ENCODE measurements at regions not wholly inside any gene's neighbourhood (a gene's known extent, or its start where the extent isn't known, plus 50 kb on each side); places are given as distances from the start of the nearest gene placed in this dataset.

DNA sequence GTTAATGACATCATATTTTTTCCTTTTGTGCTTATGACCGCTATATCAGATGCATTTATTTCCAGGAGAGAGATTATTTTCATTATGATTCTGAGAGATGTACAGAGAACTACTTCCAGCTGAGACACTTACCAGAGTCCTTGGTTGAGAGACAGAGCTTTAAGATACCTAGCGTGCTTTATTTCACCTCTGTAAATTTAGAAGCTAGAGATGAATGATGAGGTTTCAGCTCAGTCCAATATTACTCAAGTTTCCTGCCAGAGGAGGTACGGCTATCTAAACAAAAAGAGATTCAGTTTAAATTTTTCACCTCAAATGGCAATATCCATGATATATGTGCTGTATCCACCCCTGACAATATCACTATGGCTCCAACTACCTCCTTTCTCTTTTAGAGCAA is 182.6 kb upstream of the FAM3C start:
- CTCF ChIA-PET, result no interaction called here
- ATAC-seq, result no peak

DNA sequence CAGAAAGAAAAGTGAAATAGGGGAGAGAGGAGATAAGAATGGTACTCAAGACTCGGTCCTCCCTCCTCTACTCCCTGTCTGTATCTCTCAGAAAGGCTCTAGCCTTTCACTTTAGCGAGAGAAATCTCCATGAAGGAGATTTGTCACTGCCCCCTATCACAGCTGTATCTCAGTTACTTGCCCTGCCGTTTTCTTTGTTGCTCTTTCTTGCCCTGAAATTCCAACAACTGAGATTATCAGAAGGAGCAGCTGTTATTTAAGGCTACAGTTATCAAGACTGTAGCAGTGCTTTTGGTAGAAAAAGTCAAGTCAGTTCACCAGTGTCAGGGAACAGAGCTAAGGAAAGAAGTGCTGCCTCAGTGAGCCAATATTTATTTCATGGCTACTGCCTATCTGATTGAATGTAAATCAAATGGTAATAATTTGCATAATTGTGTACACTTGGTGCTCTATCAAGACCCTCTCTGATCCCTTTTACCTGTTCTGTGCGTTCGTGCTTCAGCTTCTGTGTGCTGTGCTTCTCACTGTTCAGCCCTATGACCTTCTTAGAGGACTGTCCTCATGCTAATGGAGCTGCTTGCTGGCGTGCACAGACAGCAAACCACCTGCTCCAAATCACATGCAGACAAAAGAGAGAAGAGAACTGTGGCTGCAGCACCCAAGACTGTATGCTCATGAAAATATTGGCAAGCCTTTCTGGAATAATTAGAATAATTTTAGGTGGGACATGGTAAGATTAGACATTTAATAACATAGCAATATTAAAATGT is 180.2 kb upstream of the FAM3C start:
- CTCF ChIA-PET, result interaction anchor here (0.5 to 0.8 kb wide), 2 partner anchors 66 to 533 kb away, joined by 3 to 4 read pairs; no protein-coding TSS in a partner anchor

More for the DNA sequence above, 182.6 kb upstream of the FAM3C start:
- Mint-ChIP-seq H3K4me1 (no peaks in the 10 kb centered on the region), H3K4me3 (no peak overlapping the region), H3K27ac (no peak overlapping the region), H3K27me3 (peaks cover 17% of the 10 kb centered on the region), H3K36me3 (ENCODE audit: low read depth) (no peaks in the 10 kb centered on the region), H3K9me3 (ENCODE audit: low read depth) (no peaks in the 10 kb centered on the region)
- no peak for DNase-seq
- intact Hi-C loops (cut with DNase I, micrococcal nuclease), result no loop called here
- POLR2A ChIA-PET, result interaction anchor here (0.7 kb wide), 1 partner anchor 470 kb away, joined by 8 read pairs; no protein-coding TSS in a partner anchor

DNA sequence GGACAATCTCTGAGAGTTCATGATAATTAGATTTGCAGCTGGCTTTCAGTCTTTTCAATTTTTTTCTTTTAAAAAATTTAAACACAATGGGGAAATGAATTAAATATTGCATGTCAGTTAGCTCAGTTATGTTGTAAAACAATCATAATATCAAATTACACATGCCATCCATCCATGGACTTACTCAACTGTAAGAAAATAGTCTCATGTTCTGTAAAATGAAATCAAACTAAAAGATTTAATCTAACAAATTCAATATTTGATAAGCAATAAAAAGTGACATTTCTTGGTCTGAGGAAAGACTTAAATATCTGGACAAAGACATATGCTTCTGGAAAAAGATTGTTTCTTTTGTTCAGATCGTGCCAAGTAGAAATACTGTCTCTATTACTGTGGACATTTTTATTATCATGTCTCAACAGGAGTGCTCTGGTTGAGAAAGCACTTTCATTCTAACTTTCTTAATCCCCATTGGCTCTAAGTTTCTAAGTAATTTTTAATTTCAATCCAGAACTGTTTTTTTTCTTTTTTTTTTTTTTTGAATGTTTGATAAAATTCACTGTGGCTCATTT is 179.2 kb upstream of the FAM3C start:
- Mint-ChIP-seq H3K27ac (no peak overlapping the region), H3K4me3 (no peak overlapping the region), H3K27me3 (peaks cover 21% of the 10 kb centered on the region), H3K4me1 (no peaks in the 10 kb centered on the region), H3K9me3 (ENCODE audit: low read depth) (no peaks in the 10 kb centered on the region), H3K36me3 (ENCODE audit: low read depth) (no peaks in the 10 kb centered on the region)
- DNase-seq, result no peak
- ChIA-PET CTCF (no interaction called here), POLR2A (no interaction called here)
- ATAC-seq, result no peak
- intact Hi-C loops (cut with DNase I, micrococcal nuclease), result no loop called here

More for the DNA sequence above, 180.2 kb upstream of the FAM3C start:
- no peak for ATAC-seq
- Mint-ChIP-seq H3K9me3 (ENCODE audit: low read depth) (no peaks in the 10 kb centered on the region), H3K36me3 (ENCODE audit: low read depth) (no peaks in the 10 kb centered on the region), H3K4me3 (no peak overlapping the region), H3K27me3 (peaks cover 18% of the 10 kb centered on the region), H3K4me1 (no peaks in the 10 kb centered on the region), H3K27ac (no peak overlapping the region)
- DNase-seq, result no peak
- intact Hi-C loops (cut with DNase I, micrococcal nuclease), result no loop called here
- POLR2A ChIA-PET, result no interaction called here

DNA sequence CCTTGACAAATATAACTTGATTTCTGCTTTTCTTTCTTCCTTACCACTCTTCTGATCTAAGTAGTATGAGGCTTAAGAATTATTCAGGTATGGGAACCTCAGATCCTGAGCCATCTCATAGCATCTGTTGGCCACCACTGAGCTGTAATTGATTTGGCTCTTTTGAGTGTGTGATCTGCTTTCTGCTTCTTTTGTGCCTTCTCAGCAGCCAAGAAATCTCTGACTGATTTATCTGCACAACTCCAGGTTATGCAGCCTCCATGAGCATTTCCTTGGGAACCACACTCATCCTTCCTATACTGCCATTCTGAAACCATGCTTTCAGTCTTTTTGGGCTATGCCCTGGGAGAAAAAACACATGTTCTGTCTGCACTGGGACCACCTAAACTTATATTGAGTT is 178.0 kb upstream of the FAM3C start:
- H3K4me1 Mint-ChIP-seq, result no peaks in the 10 kb centered on the region
- DNase-seq (no peak), ATAC-seq (no peak)
- H3K27me3 Mint-ChIP-seq, result peaks cover 18% of the 10 kb centered on the region
- intact Hi-C loops (cut with DNase I, micrococcal nuclease), result no loop called here
- no peak overlapping the region for H3K27ac Mint-ChIP-seq
- no peaks in the 10 kb centered on the region for H3K9me3 Mint-ChIP-seq (ENCODE audit: low read depth)
- CTCF ChIA-PET, result no interaction called here
- POLR2A ChIA-PET, result no interaction called here
- no peak overlapping the region for H3K4me3 Mint-ChIP-seq
- no peaks in the 10 kb centered on the region for H3K36me3 Mint-ChIP-seq (ENCODE audit: low read depth)

DNA sequence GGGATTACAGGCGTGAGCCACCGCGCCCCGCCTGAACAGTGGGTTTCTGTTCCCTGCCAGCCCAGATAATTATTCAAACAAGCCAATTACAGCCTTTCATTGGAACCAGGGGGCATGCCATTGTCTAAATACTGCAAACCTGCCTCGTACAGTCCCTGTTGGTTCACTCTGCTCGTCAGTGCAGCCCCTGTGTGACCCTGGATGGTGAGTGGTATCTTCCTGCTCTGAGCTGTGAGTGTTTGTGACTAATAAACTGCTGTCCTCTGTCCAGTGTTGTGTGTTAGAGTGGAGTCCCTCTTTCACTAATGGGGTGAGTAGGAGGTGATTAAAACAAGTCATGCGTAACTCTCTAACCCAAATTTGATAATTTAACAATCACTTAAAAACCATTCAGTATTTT is 176.5 kb upstream of the FAM3C start:
- H3K4me3 Mint-ChIP-seq, result no peak overlapping the region
- POLR2A ChIA-PET, result no interaction called here
- no peaks in the 10 kb centered on the region for H3K4me1 Mint-ChIP-seq

DNA sequence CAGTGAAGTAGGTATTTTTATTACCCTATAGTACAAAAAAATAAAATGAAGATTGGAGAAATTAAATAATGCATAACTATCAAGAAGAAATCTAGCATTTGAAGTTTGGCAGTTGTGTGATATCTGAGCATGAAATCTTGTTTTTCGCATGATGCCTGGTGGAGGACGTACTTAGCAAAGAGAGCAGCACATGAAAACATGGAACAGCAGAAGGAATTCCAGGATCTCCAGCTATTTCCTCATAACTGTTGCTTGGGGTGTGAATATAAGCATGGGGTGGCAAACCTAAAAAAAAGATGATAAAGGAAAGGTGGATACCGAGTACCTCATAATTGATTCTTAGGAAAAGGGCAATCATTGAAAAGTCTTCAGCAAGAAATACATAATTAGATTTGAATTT is 174.3 kb upstream of the FAM3C start:
- no peaks in the 10 kb centered on the region for H3K36me3 Mint-ChIP-seq (ENCODE audit: low read depth)
- ATAC-seq, result no peak
- peaks cover 15% of the 10 kb centered on the region for H3K27me3 Mint-ChIP-seq
- intact Hi-C loops (cut with DNase I, micrococcal nuclease), result no loop called here
- ChIA-PET CTCF (interaction anchor here (0.9 kb wide), 1 partner anchor 17 kb away, joined by 3 read pairs; no protein-coding TSS in a partner anchor), POLR2A (no interaction called here)
- H3K9me3 Mint-ChIP-seq (ENCODE audit: low read depth), result no peaks in the 10 kb centered on the region
- H3K4me1 Mint-ChIP-seq, result no peaks in the 10 kb centered on the region
- H3K4me3 Mint-ChIP-seq, result no peak overlapping the region
- H3K27ac Mint-ChIP-seq, result no peak overlapping the region
- no peak for DNase-seq

More for the DNA sequence above, 176.5 kb upstream of the FAM3C start:
- intact Hi-C loops (cut with DNase I, micrococcal nuclease), result no loop called here
- CTCF ChIA-PET, result interaction anchor here (1.2 kb wide), 1 partner anchor 205 kb away, joined by 3 read pairs; no protein-coding TSS in a partner anchor
- no peaks in the 10 kb centered on the region for H3K36me3 Mint-ChIP-seq (ENCODE audit: low read depth)
- H3K9me3 Mint-ChIP-seq (ENCODE audit: low read depth), result no peaks in the 10 kb centered on the region
- DNase-seq, result no peak
- no peak for ATAC-seq
- peaks cover 15% of the 10 kb centered on the region for H3K27me3 Mint-ChIP-seq
- no peak overlapping the region for H3K27ac Mint-ChIP-seq

DNA sequence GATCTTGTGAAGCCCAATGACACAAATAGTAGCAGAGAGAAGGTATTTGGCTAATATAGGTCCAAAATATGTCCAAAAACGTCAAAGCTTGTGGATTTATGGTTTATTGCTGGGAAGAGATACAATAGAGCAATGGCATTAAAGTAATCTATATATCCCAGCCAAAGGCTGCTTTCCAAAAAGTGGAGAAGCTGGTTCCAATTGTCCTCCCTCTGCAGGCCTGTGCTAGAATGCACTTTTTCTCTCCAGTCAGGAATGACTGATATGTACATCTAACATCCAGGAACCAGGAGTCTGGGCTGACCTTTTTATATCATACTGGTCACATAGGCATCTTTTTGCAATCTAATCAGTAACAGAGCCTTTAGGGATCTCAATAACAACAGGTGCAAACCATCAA is 167.1 kb upstream of the FAM3C start:
- CTCF ChIA-PET, result interaction anchor here (1.4 kb wide), 1 partner anchor 196 kb away, joined by 6 read pairs; no protein-coding TSS in a partner anchor
- intact Hi-C loops (cut with DNase I, micrococcal nuclease), result loop anchor here in 1 of 2 experiments (10.0 kb wide), 1 partner anchor 432 kb away; no protein-coding TSS in a partner anchor
- H3K27ac Mint-ChIP-seq, result no peak overlapping the region
- no peak overlapping the region for H3K4me3 Mint-ChIP-seq
- POLR2A ChIA-PET, result no interaction called here
- no peak for DNase-seq
- H3K27me3 Mint-ChIP-seq, result peaks cover 2% of the 10 kb centered on the region
- H3K4me1 Mint-ChIP-seq, result no peaks in the 10 kb centered on the region
- no peaks in the 10 kb centered on the region for H3K36me3 Mint-ChIP-seq (ENCODE audit: low read depth)
- H3K9me3 Mint-ChIP-seq (ENCODE audit: low read depth), result no peaks in the 10 kb centered on the region
- no peak for ATAC-seq

DNA sequence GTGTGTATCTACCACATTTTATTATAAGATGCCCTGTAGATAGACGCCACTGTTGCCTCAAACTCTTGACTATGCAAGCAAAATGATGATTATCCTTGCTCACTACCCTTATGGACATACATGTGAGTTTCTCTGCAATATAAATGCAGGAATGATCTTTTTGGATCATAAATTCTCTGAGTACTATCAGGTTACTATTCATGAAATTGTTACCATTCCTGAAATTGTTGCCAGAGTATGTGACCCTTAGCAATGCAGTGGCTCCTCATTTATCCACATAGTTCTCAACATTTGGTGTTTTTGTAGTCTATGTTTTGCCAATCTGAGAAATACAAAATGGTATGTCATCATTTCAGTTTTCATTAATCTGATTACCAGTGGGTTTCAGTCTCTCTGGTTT is 166.2 kb upstream of the FAM3C start:
- H3K4me3 Mint-ChIP-seq, result no peak overlapping the region
- CTCF ChIA-PET, result interaction anchor here (1.4 kb wide), 1 partner anchor 433 kb away, joined by 4 read pairs; no protein-coding TSS in a partner anchor
- no peaks in the 10 kb centered on the region for H3K36me3 Mint-ChIP-seq (ENCODE audit: low read depth)
- ATAC-seq (no peak), DNase-seq (no peak)
- H3K27ac Mint-ChIP-seq, result no peak overlapping the region
- no peaks in the 10 kb centered on the region for H3K9me3 Mint-ChIP-seq (ENCODE audit: low read depth)
- peaks cover 2% of the 10 kb centered on the region for H3K27me3 Mint-ChIP-seq
- intact Hi-C loops (cut with DNase I, micrococcal nuclease), result loop anchor here in 1 of 2 experiments (10.0 kb wide), 1 partner anchor 433 kb away; no protein-coding TSS in a partner anchor
- peaks cover 1% of the 10 kb centered on the region for H3K4me1 Mint-ChIP-seq
- POLR2A ChIA-PET, result no interaction called here

DNA sequence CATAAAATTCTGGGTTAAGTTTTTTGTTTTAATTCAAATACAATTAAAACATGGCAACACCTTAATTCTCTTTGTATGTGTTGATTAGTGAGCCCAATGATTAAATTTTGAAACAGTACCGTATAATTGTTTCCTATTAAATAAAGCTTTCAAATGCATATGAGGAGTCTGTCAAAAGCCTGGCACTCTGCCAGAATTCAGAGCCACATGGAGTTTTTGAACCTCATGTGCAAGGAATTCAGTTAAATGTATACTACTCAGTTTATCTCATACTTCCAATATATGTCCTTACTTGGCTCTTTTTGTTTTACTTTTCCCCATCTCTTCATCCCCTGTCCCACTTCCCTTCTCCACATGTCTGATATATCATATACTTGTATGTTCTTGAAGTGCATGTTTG is 165.6 kb upstream of the FAM3C start:
- no peak for ATAC-seq
- no peak overlapping the region for H3K4me3 Mint-ChIP-seq
- no peaks in the 10 kb centered on the region for H3K9me3 Mint-ChIP-seq (ENCODE audit: low read depth)
- ChIA-PET POLR2A (interaction anchor here (0.6 kb wide), 1 partner anchor 755 kb away, joined by 3 read pairs; no protein-coding TSS in a partner anchor), CTCF (interaction anchor here (1.4 kb wide), 1 partner anchor 433 kb away, joined by 4 read pairs; no protein-coding TSS in a partner anchor)
- peaks cover 2% of the 10 kb centered on the region for H3K27me3 Mint-ChIP-seq
- no peaks in the 10 kb centered on the region for H3K36me3 Mint-ChIP-seq (ENCODE audit: low read depth)
- no peak for DNase-seq
- H3K4me1 Mint-ChIP-seq, result peaks cover 2% of the 10 kb centered on the region
- intact Hi-C loops (cut with DNase I, micrococcal nuclease), result loop anchor here in 1 of 2 experiments (10.0 kb wide), 1 partner anchor 433 kb away; no protein-coding TSS in a partner anchor
- no peak overlapping the region for H3K27ac Mint-ChIP-seq

DNA sequence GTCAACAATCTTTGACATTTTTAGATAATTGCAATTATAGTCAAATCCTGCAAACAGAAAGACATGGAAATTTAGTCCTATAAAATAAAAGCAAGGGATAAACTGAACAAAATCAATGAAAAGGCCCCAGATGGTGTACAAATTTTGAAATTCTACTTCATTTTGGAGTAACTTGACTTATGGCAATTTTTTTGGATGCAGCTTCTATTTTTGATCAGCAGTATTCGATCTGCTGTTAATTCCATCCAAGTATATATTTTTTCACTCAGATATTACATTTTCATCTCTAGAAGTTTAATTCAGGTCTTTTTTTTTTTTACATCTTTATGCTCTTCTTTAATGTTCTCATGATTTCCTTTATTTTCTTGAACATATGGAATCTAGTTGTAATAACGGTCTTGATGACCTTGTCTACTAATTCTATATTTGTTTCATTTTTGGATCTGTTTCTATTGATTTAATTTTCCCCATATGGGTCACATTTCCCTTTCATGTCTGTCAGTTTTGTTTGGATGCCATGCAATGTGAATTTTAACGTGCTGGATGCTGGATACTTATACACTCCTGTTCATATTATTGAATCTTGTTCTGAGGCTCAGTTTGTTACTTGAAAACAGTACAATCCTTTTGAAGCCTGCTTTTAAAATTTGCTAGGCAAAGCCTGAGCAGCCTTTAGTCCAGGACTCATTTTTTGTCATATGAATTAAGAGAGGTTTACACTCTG is 164.3 kb upstream of the FAM3C start:
- Mint-ChIP-seq H3K9me3 (ENCODE audit: low read depth) (no peaks in the 10 kb centered on the region), H3K4me1 (peaks cover 2% of the 10 kb centered on the region), H3K27me3 (peaks cover 5% of the 10 kb centered on the region), H3K4me3 (no peak overlapping the region), H3K36me3 (ENCODE audit: low read depth) (no peaks in the 10 kb centered on the region), H3K27ac (no peak overlapping the region)
- POLR2A ChIA-PET, result no interaction called here
- CTCF ChIA-PET, result interaction anchor here (1.4 kb wide), 1 partner anchor 435 kb away, joined by 4 read pairs; no protein-coding TSS in a partner anchor
- no peak for ATAC-seq
- intact Hi-C loops (cut with DNase I, micrococcal nuclease), result loop anchor here in 1 of 2 experiments (10.0 kb wide), 1 partner anchor 434 kb away; no protein-coding TSS in a partner anchor
- DNase-seq, result no peak

DNA sequence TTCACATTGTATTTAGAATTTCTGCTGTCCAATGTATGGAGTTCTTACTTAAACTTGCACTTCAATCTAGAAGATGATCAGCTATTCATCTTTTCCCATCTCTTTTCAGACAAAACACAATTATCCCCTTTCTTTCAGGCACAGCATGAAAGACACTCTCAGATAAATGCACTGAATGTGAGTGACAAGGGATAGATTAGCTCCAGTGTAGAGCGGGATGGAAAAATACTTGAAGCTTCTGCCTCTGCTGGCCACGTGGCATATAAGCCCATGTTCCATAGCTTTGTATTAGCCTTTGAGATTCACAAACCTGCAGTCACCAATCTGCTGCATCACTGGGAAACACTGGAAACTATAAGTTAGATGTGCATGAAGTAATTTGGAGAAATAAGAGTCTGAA is 162.2 kb upstream of the FAM3C start:
- no peak for DNase-seq
- ChIA-PET POLR2A (no interaction called here), CTCF (interaction anchor here (1.5 kb wide), 1 partner anchor 436 kb away, joined by 4 read pairs; no protein-coding TSS in a partner anchor)
- intact Hi-C loops (cut with DNase I, micrococcal nuclease), result no loop called here
- Mint-ChIP-seq H3K9me3 (ENCODE audit: low read depth) (no peaks in the 10 kb centered on the region), H3K27me3 (peaks cover 5% of the 10 kb centered on the region), H3K36me3 (ENCODE audit: low read depth) (no peaks in the 10 kb centered on the region), H3K27ac (no peak overlapping the region), H3K4me3 (no peak overlapping the region), H3K4me1 (peaks cover 2% of the 10 kb centered on the region)
- no peak for ATAC-seq
